Spleen (tissue), 11 donors: ENCODE measurements at regions not wholly inside any gene's neighbourhood (a gene's known extent, or its start where the extent isn't known, plus 50 kb on each side); places are given as distances from the start of the nearest gene placed in this dataset.

Source experiments
- DNase-seq: peaks from one replicate; pipeline ENCODE4 v3.0.0-alpha.2; 2020
- H3K27ac ChIP-seq, 8 donors: fragments of 200-600 bp; sonication (generic) in 7 of 8; 1 replicate in 4 of 8; 2 replicates in 4 of 8; pipeline versions ENCODE4 v1.5.0 to v1.8.0; 2016 to 2021; ENCODE audit warnings: inconsistent platforms in 4 of 8, mild to moderate bottlenecking in 4 of 8, moderate library complexity in 1 of 8
- H3K27me3 ChIP-seq, 7 donors: fragments of 200-600 bp; sonication (generic) in 6 of 7; replicated peaks in 1 of 7; 1 replicate in 4 of 7; 2 replicates in 3 of 7; pipeline versions ENCODE4 v1.5.0 to v1.8.0; 2016 to 2021; ENCODE audit warnings: inconsistent platforms in 3 of 7, mild to moderate bottlenecking in 1 of 7
- H3K36me3 ChIP-seq, 6 donors: fragments of 200-600 bp; sonication (generic) in 5 of 6; 1 replicate in 4 of 6; 2 replicates in 2 of 6; pipeline versions ENCODE4 v1.5.0 to v1.8.0; 2016 to 2021; ENCODE audit warnings: inconsistent platforms in 2 of 6
- H3K4me1 ChIP-seq, 6 donors: fragments of 200-600 bp; sonication (generic) in 5 of 6; 1 replicate in 3 of 6; 2 replicates in 3 of 6; pipeline versions ENCODE4 v1.5.0 to v1.8.0; 2016 to 2021; ENCODE audit warnings: inconsistent platforms in 3 of 6
- H3K4me3 ChIP-seq, 8 donors: fragments of 200-600 bp; sonication (generic) in 7 of 8; 1 replicate in 4 of 8; 2 replicates in 4 of 8; pipeline versions ENCODE4 v1.5.0 to v1.8.0; 2016 to 2021; ENCODE audit warnings: inconsistent platforms in 4 of 8, mild to moderate bottlenecking in 4 of 8, moderate library complexity in 2 of 8
- H3K9me3 ChIP-seq, 8 donors: fragments of 200-600 bp; sonication (generic) in 7 of 8; 1 replicate in 4 of 8; 2 replicates in 4 of 8; pipeline versions ENCODE4 v1.5.0 to v1.8.0; 2016 to 2021; ENCODE audit warnings: inconsistent platforms in 4 of 8
- POLR2A ChIP-seq, 3 donors: fragments of 450-650 bp; IDR thresholded peaks; one replicate each; pipeline ENCODE4 v1.5.1; 2017; ENCODE audit warnings: antibody characterized with exemption in 3 of 3, mild to moderate bottlenecking in 1 of 3
- POLR2AphosphoS5 ChIP-seq, 3 donors: sonication (generic); formaldehyde crosslinking; IDR thresholded peaks; one replicate each; pipeline ENCODE4 v1.5.1; 2017; ENCODE audit warnings: antibody characterized with exemption in 3 of 3
- WGBS, 5 donors: extraction: QIAGEN DNeasy Blood & Tissue Kit in 3 of 5; methylation state at CpG; one replicate each; pipeline versions ENCODE4 v1.1.5 to v1.1.7; 2013 to 2018; 5-methylcytosine and 5-hydroxymethylcytosine counted together
- intact Hi-C: fragments of 100-400 bp; cut with DNase I; formaldehyde crosslinking; loops from one replicate; pipeline ENCODE4 v1.15.0; 2023; ENCODE audit warnings: low total_unique reads
- TF ChIP-seq, protein P1 (sequence below), 11 experiments: fragments of 200-600 bp in 7 of 11; fragments of 450-650 bp in 4 of 11; sonication (generic) in 4 of 11; IDR thresholded peaks in 8 of 11; conservative IDR thresholded peaks in 3 of 11; 1 replicate in 7 of 11; 2 replicates in 4 of 11; pipeline versions ENCODE4 v1.4.0 to v1.8.0; 2016 to 2021; ENCODE audit warnings: antibody characterized with exemption in 11 of 11, inconsistent platforms in 4 of 11, mild to moderate bottlenecking in 1 of 11
- donor health status: healthy with polysubstance abuse.
- donor health status: DM: no; HTN: no; CAD: no; lungs with moderate emphysema.
- donor health status: DM: no; HTN: no; CAD: no.
- donor health status: Bipolar disorder and iron deficiency.
- donor health status: healthy.
- donor health status: DM: no; HTN: no; CAD: no.
- donor health status: DM: yes; HTN: yes; CAD: no.

DNA sequence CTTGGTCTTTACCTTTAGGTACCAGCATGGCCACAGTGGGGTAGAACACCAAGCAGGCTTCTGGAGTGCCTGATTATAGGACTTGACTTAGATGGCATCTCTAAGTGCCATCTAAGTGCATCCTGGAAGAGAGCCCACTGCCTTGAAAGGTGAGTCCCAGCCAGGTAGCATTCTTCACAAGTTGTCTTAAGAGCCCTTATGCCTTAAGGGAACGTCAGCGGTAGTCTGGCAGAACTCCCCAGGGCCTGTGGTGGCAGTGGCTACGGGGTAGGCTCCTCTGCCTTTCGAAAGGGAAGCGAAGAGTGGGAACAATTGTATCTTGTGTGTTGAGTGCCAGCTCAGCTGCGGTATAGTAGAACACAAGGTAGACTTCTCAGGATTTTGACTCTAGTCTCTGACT is 549.0 kb downstream of the HS3ST4 start:
- TF ChIP-seq POLR2AphosphoS5 (IDR thresholded peaks at IDR 0.05), result no peak
- TF ChIP-seq, protein P1, sequence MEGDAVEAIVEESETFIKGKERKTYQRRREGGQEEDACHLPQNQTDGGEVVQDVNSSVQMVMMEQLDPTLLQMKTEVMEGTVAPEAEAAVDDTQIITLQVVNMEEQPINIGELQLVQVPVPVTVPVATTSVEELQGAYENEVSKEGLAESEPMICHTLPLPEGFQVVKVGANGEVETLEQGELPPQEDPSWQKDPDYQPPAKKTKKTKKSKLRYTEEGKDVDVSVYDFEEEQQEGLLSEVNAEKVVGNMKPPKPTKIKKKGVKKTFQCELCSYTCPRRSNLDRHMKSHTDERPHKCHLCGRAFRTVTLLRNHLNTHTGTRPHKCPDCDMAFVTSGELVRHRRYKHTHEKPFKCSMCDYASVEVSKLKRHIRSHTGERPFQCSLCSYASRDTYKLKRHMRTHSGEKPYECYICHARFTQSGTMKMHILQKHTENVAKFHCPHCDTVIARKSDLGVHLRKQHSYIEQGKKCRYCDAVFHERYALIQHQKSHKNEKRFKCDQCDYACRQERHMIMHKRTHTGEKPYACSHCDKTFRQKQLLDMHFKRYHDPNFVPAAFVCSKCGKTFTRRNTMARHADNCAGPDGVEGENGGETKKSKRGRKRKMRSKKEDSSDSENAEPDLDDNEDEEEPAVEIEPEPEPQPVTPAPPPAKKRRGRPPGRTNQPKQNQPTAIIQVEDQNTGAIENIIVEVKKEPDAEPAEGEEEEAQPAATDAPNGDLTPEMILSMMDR (IDR thresholded peaks at IDR 0.05 in 8 of 11, conservative IDR thresholded peaks at IDR 0.05 in 3 of 11), result no peak
- no peak for TF ChIP-seq POLR2A (IDR thresholded peaks at IDR 0.05)
- Histone ChIP-seq H3K4me1 (no peaks in the 10 kb centered on the region), H3K9me3 (peaks cover 0 to 19% (median 8%) of the 10 kb centered on the region in 8 donors), H3K4me3 (no peak overlapping the region), H3K27me3 (peaks cover 0 to 5% (median 0%) of the 10 kb centered on the region in 7 donors), H3K27ac (no peak overlapping the region), H3K36me3 (no peaks in the 10 kb centered on the region)
- WGBS, 5 donors, result 89 to 93% (median 91%) methylated on average over 6 of the region's 6 CpGs
- DNase-seq, result no peak
- intact Hi-C loops, result no loop called here

DNA sequence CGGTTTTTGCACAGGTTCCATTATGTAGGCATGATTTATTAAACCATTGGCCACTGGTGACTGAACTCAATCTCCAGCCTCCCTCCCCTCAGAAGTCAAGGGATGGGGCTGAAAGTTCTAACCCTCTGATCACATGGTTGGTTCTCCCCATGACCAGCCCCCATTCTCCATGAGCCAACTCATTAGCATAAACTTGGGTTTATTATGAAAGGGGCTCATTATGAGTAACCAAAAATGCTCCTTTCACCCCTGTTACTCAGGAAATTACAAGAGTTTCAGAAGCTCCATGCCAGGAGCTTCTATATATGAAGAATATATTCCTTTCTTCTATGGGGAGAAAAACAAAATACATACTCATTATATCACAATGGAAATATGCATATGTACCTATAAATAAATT is 555.3 kb downstream of the HS3ST4 start:
- TF ChIP-seq, protein P1 (IDR thresholded peaks at IDR 0.05 in 8 of 11, conservative IDR thresholded peaks at IDR 0.05 in 3 of 11), result no peak
- no peak for TF ChIP-seq POLR2A (IDR thresholded peaks at IDR 0.05)
- no peak for TF ChIP-seq POLR2AphosphoS5 (IDR thresholded peaks at IDR 0.05)
- Histone ChIP-seq H3K4me1 (no peaks in the 10 kb centered on the region), H3K27ac (no peak overlapping the region), H3K27me3 (no peaks in the 10 kb centered on the region), H3K9me3 (peaks cover 0 to 29% (median 9%) of the 10 kb centered on the region in 8 donors), H3K36me3 (no peaks in the 10 kb centered on the region), H3K4me3 (no peak overlapping the region)
- DNase-seq, result no peak
- 71 to 93% (median 75%) methylated on average over 1 of the region's 1 CpG for WGBS, 5 donors
- intact Hi-C loops, result no loop called here

DNA sequence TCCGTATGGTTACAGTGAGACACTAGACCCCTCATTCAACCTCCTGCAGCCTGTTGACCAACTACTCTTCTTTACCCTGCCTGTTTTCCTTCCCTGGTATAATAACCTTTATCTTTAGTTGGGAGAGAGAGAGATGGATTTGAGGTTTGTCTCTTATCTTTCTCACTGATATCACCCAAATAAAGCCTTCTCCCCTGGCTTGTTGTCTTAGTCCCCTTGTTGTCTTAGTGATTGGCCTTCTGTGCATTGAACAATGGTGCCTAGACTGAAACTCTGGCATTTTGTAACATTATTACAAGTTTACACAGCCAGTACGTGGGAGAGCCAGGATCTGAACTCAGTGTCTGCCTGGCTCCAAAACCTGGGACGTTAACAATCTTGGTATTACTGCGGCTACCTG is 560.8 kb downstream of the HS3ST4 start:
- WGBS, 5 donors, result 74 to 88% (median 82%) methylated on average over 4 of the region's 4 CpGs
- no peak for DNase-seq
- intact Hi-C loops, result no loop called here

DNA sequence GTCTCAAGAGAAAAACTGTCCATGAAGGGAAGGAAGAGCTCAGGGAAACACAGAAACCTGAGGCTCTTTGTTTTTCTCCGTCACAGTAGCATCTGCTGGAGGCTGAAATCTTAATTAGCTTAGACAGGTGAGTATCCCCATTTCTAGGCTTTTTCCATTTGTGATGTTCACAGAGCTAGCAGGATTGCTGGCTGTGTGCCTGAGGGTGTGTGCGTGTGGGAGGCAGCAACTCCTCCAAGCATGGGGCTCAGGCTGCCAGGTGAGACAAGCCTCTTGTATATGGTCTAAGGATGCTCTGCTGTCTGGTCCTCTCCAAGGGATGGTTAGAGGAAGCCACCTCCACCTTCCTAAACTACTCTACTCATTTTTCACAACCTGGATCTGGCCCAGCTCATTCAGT is 569.9 kb downstream of the HS3ST4 start:
- intact Hi-C loops, result no loop called here

More for the DNA sequence above, 560.8 kb downstream of the HS3ST4 start:
- H3K4me1 ChIP-seq, result no peaks in the 10 kb centered on the region
- no peaks in the 10 kb centered on the region for H3K27me3 ChIP-seq
- TF ChIP-seq POLR2A (IDR thresholded peaks at IDR 0.05), result no peak
- no peak overlapping the region for H3K4me3 ChIP-seq
- H3K36me3 ChIP-seq, result no peaks in the 10 kb centered on the region
- H3K27ac ChIP-seq, result no peak overlapping the region
- H3K9me3 ChIP-seq, result peaks cover 0 to 31% (median 5%) of the 10 kb centered on the region in 8 donors

More for the DNA sequence above, 569.9 kb downstream of the HS3ST4 start:
- WGBS, 5 donors, result 82 to 93% (median 85%) methylated on average over 2 of the region's 2 CpGs
- H3K27me3 ChIP-seq, result no peaks in the 10 kb centered on the region
- H3K9me3 ChIP-seq, result no peaks in the 10 kb centered on the region
- no peak for TF ChIP-seq POLR2AphosphoS5 (IDR thresholded peaks at IDR 0.05)
- TF ChIP-seq, protein P1 (IDR thresholded peaks at IDR 0.05 in 8 of 11, conservative IDR thresholded peaks at IDR 0.05 in 3 of 11), result no peak
- TF ChIP-seq POLR2A (IDR thresholded peaks at IDR 0.05), result no peak
- no peak overlapping the region for H3K27ac ChIP-seq
- no peak for DNase-seq
- H3K36me3 ChIP-seq, result no peaks in the 10 kb centered on the region
- no peaks in the 10 kb centered on the region for H3K4me1 ChIP-seq
- no peak overlapping the region for H3K4me3 ChIP-seq
